Testis (tissue), 2 donors: ENCODE measurements at regions not wholly inside any gene's neighbourhood (a gene's known extent, or its start where the extent isn't known, plus 50 kb on each side); places are given as distances from the start of the nearest gene placed in this dataset.

ENCODE experiments used
- DNase-seq: peaks from one replicate; pipeline ENCODE4 v3.0.0-alpha.2; 2019
- H3K27ac ChIP-seq, 2 donors: fragments of 200-600 bp; sonication (generic); one replicate each; pipeline ENCODE4 v1.5.1; 2019
- H3K27me3 ChIP-seq: fragments of 200-600 bp; sonication (generic); one replicate; pipeline ENCODE4 v1.5.1; 2019
- H3K36me3 ChIP-seq: fragments of 200-600 bp; sonication (generic); one replicate; pipeline ENCODE4 v1.5.1; 2017; ENCODE audit warnings: low read depth; ENCODE audit errors: missing control alignments
- H3K4me1 ChIP-seq: fragments of 200-600 bp; sonication (generic); one replicate; pipeline ENCODE4 v1.5.1; 2019
- H3K4me3 ChIP-seq, 2 donors: fragments of 200-600 bp; sonication (generic); one replicate each; pipeline ENCODE4 v1.5.1; 2017 to 2019
- H3K9me3 ChIP-seq: fragments of 200-600 bp; sonication (generic); one replicate; pipeline ENCODE4 v1.5.1; 2017
- CTCF ChIP-seq, 3 experiments: fragments of 450-650 bp in 2 of 3; fragments of 200-600 bp in 1 of 3; sonication (generic) in 1 of 3; IDR thresholded peaks; one replicate each; pipeline ENCODE4 v1.5.1; 2016 to 2019; ENCODE audit warnings: antibody characterized with exemption in 3 of 3, mild to moderate bottlenecking in 2 of 3, moderate library complexity in 1 of 3
- POLR2A ChIP-seq: fragments of 450-650 bp; IDR thresholded peaks from one replicate; pipeline ENCODE4 v1.6.1; 2017; ENCODE audit warnings: antibody characterized with exemption, mild to moderate bottlenecking, moderate library complexity
- WGBS, 2 donors: methylation state at CpG; one replicate each; pipeline ENCODE4 v1.1.5; 2018; 5-methylcytosine and 5-hydroxymethylcytosine counted together
- intact Hi-C: fragments of 100-400 bp; cut with DNase I; formaldehyde crosslinking; loops from one replicate; pipeline ENCODE4 v1.15.1; 2023; ENCODE audit warnings: low total_unique reads

DNA sequence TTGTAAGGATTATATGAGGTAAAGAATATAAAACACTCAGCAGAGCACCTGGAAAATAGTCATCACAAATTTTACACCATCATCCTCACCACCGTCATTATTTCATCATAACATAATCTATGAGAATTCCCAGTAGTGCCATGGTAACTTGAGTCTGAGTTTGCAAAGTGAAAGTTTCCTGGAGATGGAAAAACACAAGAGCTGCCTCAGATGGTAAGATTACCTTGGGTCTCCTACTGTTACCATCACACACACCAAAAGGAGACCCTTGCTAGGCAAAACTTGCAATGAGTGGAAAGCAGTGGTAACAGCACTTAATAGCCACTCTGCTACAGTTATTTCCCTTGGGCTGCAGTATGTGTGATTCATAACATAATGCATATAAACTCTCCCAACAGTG is 589.8 kb downstream of the RNF144B start:
- TF ChIP-seq CTCF (IDR thresholded peaks at IDR 0.05): no peak
- no peak for TF ChIP-seq POLR2A
- 82 to 89% methylated on average over 1 of the region's 1 CpG for WGBS, 2 donors
- no peaks in the 10 kb centered on the region for H3K9me3 ChIP-seq
- no peak overlapping the region for H3K27ac ChIP-seq
- H3K4me3 ChIP-seq: no peak overlapping the region
- H3K27me3 ChIP-seq: no peaks in the 10 kb centered on the region
- DNase-seq: no peak
- H3K36me3 ChIP-seq: no peaks in the 10 kb centered on the region
- H3K4me1 ChIP-seq: no peaks in the 10 kb centered on the region
- intact Hi-C loops: no loop called here

- Histone ChIP-seq H3K4me3 (no peak overlapping the region), H3K9me3 (no peaks in the 10 kb centered on the region), H3K27me3 (no peaks in the 10 kb centered on the region), H3K4me1 (no peaks in the 10 kb centered on the region), H3K27ac (no peak overlapping the region), H3K36me3 (no peaks in the 10 kb centered on the region)
- 77 to 83% methylated on average over 3 of the region's 3 CpGs for WGBS, 2 donors
- no peak for DNase-seq
- intact Hi-C loops: no loop called here
- no peak for TF ChIP-seq POLR2A
- no peak for TF ChIP-seq CTCF (IDR thresholded peaks at IDR 0.05)
Observed at GRCh38 chr6:18978337-18979128, 591.4 kb downstream of the RNF144B start.

DNA sequence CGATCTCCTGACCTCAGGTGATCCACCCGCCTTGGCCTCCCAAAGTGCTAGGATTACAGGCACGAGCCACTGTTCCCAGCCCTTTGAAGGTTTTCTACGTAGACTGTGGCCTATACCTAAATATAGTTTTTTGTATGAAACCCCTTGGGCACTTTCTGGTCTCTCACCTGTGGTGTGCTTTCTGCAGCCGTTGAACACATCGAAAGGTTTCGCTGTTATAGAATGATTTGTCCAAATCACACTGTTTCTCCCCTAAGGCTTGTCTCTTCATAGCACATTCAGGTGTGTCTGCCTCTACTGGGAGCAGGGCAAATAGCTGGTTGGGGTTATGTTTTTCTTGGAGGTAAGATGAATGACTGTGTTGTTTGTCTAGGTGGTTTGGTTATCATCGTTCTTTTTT is 597.9 kb downstream of the RNF144B start:
- intact Hi-C loops: no loop called here
- WGBS, 2 donors: 86 to 87% methylated on average over 8 of the region's 8 CpGs
- no peak for TF ChIP-seq CTCF (IDR thresholded peaks at IDR 0.05)
- no peak for TF ChIP-seq POLR2A
- Histone ChIP-seq H3K9me3 (no peaks in the 10 kb centered on the region), H3K4me1 (no peaks in the 10 kb centered on the region), H3K27me3 (no peaks in the 10 kb centered on the region), H3K36me3 (no peaks in the 10 kb centered on the region), H3K27ac (no peak overlapping the region), H3K4me3 (no peak overlapping the region)
- DNase-seq: no peak

GRCh38 chr6:18985996-18986395 is 598.8 kb downstream of the RNF144B start:
- no peaks in the 10 kb centered on the region for H3K9me3 ChIP-seq
- H3K4me1 ChIP-seq: no peaks in the 10 kb centered on the region
- no peak for DNase-seq
- no peaks in the 10 kb centered on the region for H3K27me3 ChIP-seq
- intact Hi-C loops: no loop called here
- 81 to 85% methylated on average over 2 of the region's 2 CpGs for WGBS, 2 donors
- no peak for TF ChIP-seq CTCF (IDR thresholded peaks at IDR 0.05)
- TF ChIP-seq POLR2A: no peak
- H3K36me3 ChIP-seq: no peaks in the 10 kb centered on the region
- H3K4me3 ChIP-seq: no peak overlapping the region
- no peak overlapping the region for H3K27ac ChIP-seq

GRCh38 chr6:18988636-18989035 is 601.5 kb downstream of the RNF144B start:
- 91 to 92% methylated on average over 3 of the region's 3 CpGs for WGBS, 2 donors
- Histone ChIP-seq H3K4me1 (no peaks in the 10 kb centered on the region), H3K4me3 (no peak overlapping the region), H3K27me3 (no peaks in the 10 kb centered on the region), H3K36me3 (no peaks in the 10 kb centered on the region), H3K9me3 (no peaks in the 10 kb centered on the region), H3K27ac (no peak overlapping the region)
- DNase-seq: no peak
- intact Hi-C loops: no loop called here
- TF ChIP-seq CTCF (IDR thresholded peaks at IDR 0.05) (no peak), POLR2A (no peak)
